ENCODE measurements at regions not wholly inside any gene's neighbourhood (a gene's known extent, or its start where the extent isn't known, plus 50 kb on each side); places are given as distances from the start of the nearest gene placed in this dataset.

DNA sequence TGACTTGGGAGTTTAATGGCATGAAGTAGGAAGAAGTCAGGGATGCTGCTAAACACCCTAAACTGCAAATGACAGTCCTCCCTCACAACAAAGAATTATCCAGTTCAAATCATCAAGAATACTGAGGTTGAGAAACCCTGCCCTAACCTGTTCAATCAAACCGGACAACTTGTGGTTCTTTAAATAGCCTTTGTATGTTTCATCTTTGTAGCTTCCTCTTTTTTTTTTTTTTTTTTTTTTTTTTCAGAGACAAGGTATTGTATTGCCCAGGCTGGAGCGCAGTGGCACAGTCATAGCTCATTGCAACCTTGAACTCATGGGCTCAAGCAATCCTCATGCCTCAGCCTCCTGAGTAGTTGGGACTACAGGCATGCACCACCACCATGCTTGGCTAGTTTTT is 52.5 kb upstream of the TTC29 start:
- no peak overlapping the region for H2AFZ ChIP-seq (ENCODE audit: control insufficient read depth, low read length)
- no peaks in the 10 kb centered on the region for H4K20me1 ChIP-seq (ENCODE audit: control insufficient read depth, extremely low read depth, insufficient read depth, low read length)
- FAIRE-seq (no peak), DNase-seq (ENCODE audit: low read depth, low spot score) (no peak)
- no peaks in the 10 kb centered on the region for H3K79me2 ChIP-seq (ENCODE audit: control insufficient read depth, insufficient read depth, low read length)
- no peaks in the 10 kb centered on the region for H3K9me3 ChIP-seq (ENCODE audit: control insufficient read depth, low read depth, low read length)
- H3K9me1 ChIP-seq (ENCODE audit: control insufficient read depth, extremely low read depth, insufficient read depth, low read length): no peaks in the 10 kb centered on the region
- no peak overlapping the region for H3K4me3 ChIP-seq (ENCODE audit: control insufficient read depth in 2 of 3, extremely low read depth in 1 of 3, insufficient read depth in 2 of 3, low read depth in 1 of 3, low read length in 3 of 3)
- H3K27ac ChIP-seq (ENCODE audit: control insufficient read depth, insufficient read depth, low read length): no peak overlapping the region
- H3K27me3 ChIP-seq (ENCODE audit: control insufficient read depth, extremely low read depth, insufficient read depth, low read length): no peaks in the 10 kb centered on the region
- no peak overlapping the region for H3K4me2 ChIP-seq (ENCODE audit: control insufficient read depth, extremely low read depth, insufficient read depth, low read depth, low read length)
- H3K4me1 ChIP-seq (ENCODE audit: control insufficient read depth, extremely low read depth, insufficient read depth, low read length): no peaks in the 10 kb centered on the region
- dilution Hi-C loops (cut with MboI; ENCODE audit: extremely low pct_ligation_motif_present, low sequenced_read_pairs): no loop called here
- no peak overlapping the region for H3K9ac ChIP-seq (ENCODE audit: control insufficient read depth, extremely low read depth, insufficient read depth, low read length)
- no peak for TF ChIP-seq EZH2 (IDR thresholded peaks at IDR 0.05; ENCODE audit: low read length)
- TF ChIP-seq, protein P1, sequence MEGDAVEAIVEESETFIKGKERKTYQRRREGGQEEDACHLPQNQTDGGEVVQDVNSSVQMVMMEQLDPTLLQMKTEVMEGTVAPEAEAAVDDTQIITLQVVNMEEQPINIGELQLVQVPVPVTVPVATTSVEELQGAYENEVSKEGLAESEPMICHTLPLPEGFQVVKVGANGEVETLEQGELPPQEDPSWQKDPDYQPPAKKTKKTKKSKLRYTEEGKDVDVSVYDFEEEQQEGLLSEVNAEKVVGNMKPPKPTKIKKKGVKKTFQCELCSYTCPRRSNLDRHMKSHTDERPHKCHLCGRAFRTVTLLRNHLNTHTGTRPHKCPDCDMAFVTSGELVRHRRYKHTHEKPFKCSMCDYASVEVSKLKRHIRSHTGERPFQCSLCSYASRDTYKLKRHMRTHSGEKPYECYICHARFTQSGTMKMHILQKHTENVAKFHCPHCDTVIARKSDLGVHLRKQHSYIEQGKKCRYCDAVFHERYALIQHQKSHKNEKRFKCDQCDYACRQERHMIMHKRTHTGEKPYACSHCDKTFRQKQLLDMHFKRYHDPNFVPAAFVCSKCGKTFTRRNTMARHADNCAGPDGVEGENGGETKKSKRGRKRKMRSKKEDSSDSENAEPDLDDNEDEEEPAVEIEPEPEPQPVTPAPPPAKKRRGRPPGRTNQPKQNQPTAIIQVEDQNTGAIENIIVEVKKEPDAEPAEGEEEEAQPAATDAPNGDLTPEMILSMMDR (optimal IDR thresholded peaks at IDR 0.05 in 1 of 3, IDR thresholded peaks at IDR 0.05 in 1 of 3, conservative IDR thresholded peaks at IDR 0.05 in 1 of 3; ENCODE audit: extremely low read depth in 1 of 3, insufficient read depth in 2 of 3, low read length in 3 of 3): no peak
- no peaks in the 10 kb centered on the region for H3K36me3 ChIP-seq (ENCODE audit: control insufficient read depth in 2 of 2, extremely low read depth in 1 of 2, insufficient read depth in 2 of 2, low read length in 2 of 2)

DNA sequence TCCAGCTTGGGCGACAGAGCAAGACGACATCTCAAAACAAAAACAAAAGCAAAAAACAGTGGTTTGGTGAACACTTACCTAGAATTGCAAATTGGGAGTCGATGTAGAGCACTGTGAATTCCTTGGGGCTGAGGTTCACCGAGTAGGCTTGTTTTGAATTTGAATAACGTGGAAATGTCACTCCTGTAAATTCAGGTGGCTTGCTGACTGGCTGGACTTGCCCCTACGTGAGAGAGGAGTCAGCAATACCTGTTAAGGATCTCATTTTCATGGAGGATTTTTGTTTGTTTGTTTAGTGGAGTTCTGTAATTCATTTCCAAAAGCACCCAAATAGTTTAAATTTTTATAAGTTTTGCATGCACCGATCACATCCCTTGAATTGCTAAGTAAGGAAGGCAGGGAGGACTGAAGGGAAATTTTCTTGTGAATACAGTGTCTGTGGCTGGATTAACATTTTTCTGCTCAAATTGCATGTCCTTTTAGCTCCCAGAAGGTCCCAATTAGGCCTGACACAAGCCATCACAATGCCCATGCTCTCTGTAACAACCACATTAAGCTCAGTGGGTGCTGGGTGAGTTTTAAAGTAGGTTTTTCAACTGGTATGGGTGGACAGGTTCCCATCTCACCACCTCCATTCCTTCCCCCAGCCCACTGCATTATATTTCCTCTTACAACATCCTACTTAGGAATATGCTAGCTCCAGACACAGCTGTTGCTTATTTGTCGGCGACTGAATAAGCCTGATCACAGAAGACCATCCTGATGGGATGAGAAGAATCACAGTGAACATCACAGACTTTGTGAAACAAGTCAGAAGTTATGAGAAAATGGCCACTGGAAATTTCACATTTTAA is 58.5 kb upstream of the TTC29 start:
- no peak overlapping the region for H3K4me3 ChIP-seq (ENCODE audit: control insufficient read depth in 2 of 3, extremely low read depth in 1 of 3, insufficient read depth in 2 of 3, low read depth in 1 of 3, low read length in 3 of 3)
- no peak overlapping the region for H2AFZ ChIP-seq (ENCODE audit: control insufficient read depth, low read length)
- H3K27me3 ChIP-seq (ENCODE audit: control insufficient read depth, extremely low read depth, insufficient read depth, low read length): no peaks in the 10 kb centered on the region
- FAIRE-seq: no peak
- H3K79me2 ChIP-seq (ENCODE audit: control insufficient read depth, insufficient read depth, low read length): no peaks in the 10 kb centered on the region
- no peaks in the 10 kb centered on the region for H3K9me1 ChIP-seq (ENCODE audit: control insufficient read depth, extremely low read depth, insufficient read depth, low read length)
- no peak for DNase-seq (ENCODE audit: low read depth, low spot score)
- no peak overlapping the region for H3K27ac ChIP-seq (ENCODE audit: control insufficient read depth, insufficient read depth, low read length)
- H3K9me3 ChIP-seq (ENCODE audit: control insufficient read depth, low read depth, low read length): no peaks in the 10 kb centered on the region
- H3K4me2 ChIP-seq (ENCODE audit: control insufficient read depth, extremely low read depth, insufficient read depth, low read depth, low read length): no peak overlapping the region
- no peak overlapping the region for H3K9ac ChIP-seq (ENCODE audit: control insufficient read depth, extremely low read depth, insufficient read depth, low read length)
- dilution Hi-C loops (cut with MboI; ENCODE audit: extremely low pct_ligation_motif_present, low sequenced_read_pairs): no loop called here
- H3K36me3 ChIP-seq (ENCODE audit: control insufficient read depth in 2 of 2, extremely low read depth in 1 of 2, insufficient read depth in 2 of 2, low read length in 2 of 2): no peaks in the 10 kb centered on the region
- H3K4me1 ChIP-seq (ENCODE audit: control insufficient read depth, extremely low read depth, insufficient read depth, low read length): no peaks in the 10 kb centered on the region
- no peaks in the 10 kb centered on the region for H4K20me1 ChIP-seq (ENCODE audit: control insufficient read depth, extremely low read depth, insufficient read depth, low read length)
- no peak for TF ChIP-seq EZH2 (IDR thresholded peaks at IDR 0.05; ENCODE audit: low read length)
- TF ChIP-seq, protein P1 (optimal IDR thresholded peaks at IDR 0.05 in 1 of 3, IDR thresholded peaks at IDR 0.05 in 1 of 3, conservative IDR thresholded peaks at IDR 0.05 in 1 of 3; ENCODE audit: extremely low read depth in 1 of 3, insufficient read depth in 2 of 3, low read length in 3 of 3): no peak
